Mammary epithelial cell (primary cell): ENCODE measurements at regions not wholly inside any gene's neighbourhood (a gene's known extent, or its start where the extent isn't known, plus 50 kb on each side); places are given as distances from the start of the nearest gene placed in this dataset.

Source experiments
- EZH2 ChIP-seq: IDR thresholded peaks from 2 replicates; pipeline ENCODE4 v1.6.1; 2012; ENCODE audit warnings: low read length, inconsistent platforms, borderline replicate concordance
- TF ChIP-seq, protein P1 (sequence below), 2 donors: IDR thresholded peaks in 1 of 2; conservative IDR thresholded peaks in 1 of 2; 2 replicates each; pipeline ENCODE4 v1.5.1; 2011 to 2012; ENCODE audit warnings: inconsistent platforms in 2 of 2, low read length in 2 of 2, mild to moderate bottlenecking in 2 of 2, control low read depth in 1 of 2, low read depth in 1 of 2; ENCODE audit not compliant: insufficient read depth in 1 of 2; ENCODE audit errors: extremely low read depth in 1 of 2

DNA sequence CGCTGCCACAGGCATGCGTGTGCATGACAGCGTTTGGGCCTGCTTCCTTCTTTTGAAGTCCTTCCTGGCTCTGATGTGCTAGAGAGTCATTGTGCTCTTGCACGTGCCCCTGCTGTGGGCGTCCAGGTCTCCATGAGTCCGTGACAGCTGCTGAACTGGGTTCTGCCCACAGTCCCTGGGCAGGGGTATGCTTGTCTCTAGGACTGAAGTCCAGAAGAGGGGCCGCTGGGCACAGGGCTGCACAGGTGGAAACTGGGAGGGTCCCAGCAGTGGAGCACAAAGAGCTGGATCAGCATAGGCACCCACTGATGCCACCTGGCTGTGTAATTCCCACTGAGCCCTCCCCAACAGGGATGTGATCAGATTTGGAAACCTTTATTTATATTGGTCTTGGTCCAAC lies 169.4 kb downstream of the IRX2 start:
- TF ChIP-seq, protein P1, sequence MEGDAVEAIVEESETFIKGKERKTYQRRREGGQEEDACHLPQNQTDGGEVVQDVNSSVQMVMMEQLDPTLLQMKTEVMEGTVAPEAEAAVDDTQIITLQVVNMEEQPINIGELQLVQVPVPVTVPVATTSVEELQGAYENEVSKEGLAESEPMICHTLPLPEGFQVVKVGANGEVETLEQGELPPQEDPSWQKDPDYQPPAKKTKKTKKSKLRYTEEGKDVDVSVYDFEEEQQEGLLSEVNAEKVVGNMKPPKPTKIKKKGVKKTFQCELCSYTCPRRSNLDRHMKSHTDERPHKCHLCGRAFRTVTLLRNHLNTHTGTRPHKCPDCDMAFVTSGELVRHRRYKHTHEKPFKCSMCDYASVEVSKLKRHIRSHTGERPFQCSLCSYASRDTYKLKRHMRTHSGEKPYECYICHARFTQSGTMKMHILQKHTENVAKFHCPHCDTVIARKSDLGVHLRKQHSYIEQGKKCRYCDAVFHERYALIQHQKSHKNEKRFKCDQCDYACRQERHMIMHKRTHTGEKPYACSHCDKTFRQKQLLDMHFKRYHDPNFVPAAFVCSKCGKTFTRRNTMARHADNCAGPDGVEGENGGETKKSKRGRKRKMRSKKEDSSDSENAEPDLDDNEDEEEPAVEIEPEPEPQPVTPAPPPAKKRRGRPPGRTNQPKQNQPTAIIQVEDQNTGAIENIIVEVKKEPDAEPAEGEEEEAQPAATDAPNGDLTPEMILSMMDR (conservative IDR thresholded peaks at IDR 0.05 in 1 of 2, IDR thresholded peaks at IDR 0.05 in 1 of 2; ENCODE audit: extremely low read depth in 1 of 2, insufficient read depth in 1 of 2, low read depth in 1 of 2, low read length in 2 of 2), result no peak
- TF ChIP-seq EZH2, result no peak
